Esophagus muscularis mucosa (tissue), 4 donors: ENCODE measurements at regions not wholly inside any gene's neighbourhood (a gene's known extent, or its start where the extent isn't known, plus 50 kb on each side); places are given as distances from the start of the nearest gene placed in this dataset.

Source experiments
- CTCF ChIP-seq, 3 experiments: fragments of 200-600 bp in 2 of 3; fragments of 450-650 bp in 1 of 3; sonication (generic) in 2 of 3; IDR thresholded peaks; one replicate each; pipeline ENCODE4 v1.5.1; 2017 to 2019; ENCODE audit warnings: antibody characterized with exemption in 3 of 3, mild to moderate bottlenecking in 2 of 3, moderate library complexity in 1 of 3
- EP300 ChIP-seq: sonication (generic); formaldehyde crosslinking; IDR thresholded peaks from one replicate; pipeline ENCODE4 v1.6.1; 2017; ENCODE audit warnings: antibody characterized with exemption
- POLR2A ChIP-seq: fragments of 450-650 bp; IDR thresholded peaks from one replicate; pipeline ENCODE4 v1.6.1; 2017; ENCODE audit warnings: antibody characterized with exemption, moderate library complexity, mild to moderate bottlenecking, low read depth
- POLR2AphosphoS5 ChIP-seq, 2 donors: sonication (generic); formaldehyde crosslinking; IDR thresholded peaks; one replicate each; pipeline ENCODE4 v1.6.1; 2017; ENCODE audit warnings: antibody characterized with exemption in 2 of 2

- TF ChIP-seq CTCF (IDR thresholded peaks at IDR 0.05) (no peak), POLR2A (no peak), EP300 (no peak), POLR2AphosphoS5 (IDR thresholded peaks at IDR 0.05) (no peak)
Measured at GRCh38 chrX:86910027-86910426, 607.6 kb upstream of the KLHL4 start.
